MV-4-11 (cell line): ENCODE measurements at regions not wholly inside any gene's neighbourhood (a gene's known extent, or its start where the extent isn't known, plus 50 kb on each side); places are given as distances from the start of the nearest gene placed in this dataset.

ENCODE experiments used
- DNase-seq: peaks from one replicate; lab custom pipeline; 2025; lab: John Stamatoyannopoulos, UW

DNA sequence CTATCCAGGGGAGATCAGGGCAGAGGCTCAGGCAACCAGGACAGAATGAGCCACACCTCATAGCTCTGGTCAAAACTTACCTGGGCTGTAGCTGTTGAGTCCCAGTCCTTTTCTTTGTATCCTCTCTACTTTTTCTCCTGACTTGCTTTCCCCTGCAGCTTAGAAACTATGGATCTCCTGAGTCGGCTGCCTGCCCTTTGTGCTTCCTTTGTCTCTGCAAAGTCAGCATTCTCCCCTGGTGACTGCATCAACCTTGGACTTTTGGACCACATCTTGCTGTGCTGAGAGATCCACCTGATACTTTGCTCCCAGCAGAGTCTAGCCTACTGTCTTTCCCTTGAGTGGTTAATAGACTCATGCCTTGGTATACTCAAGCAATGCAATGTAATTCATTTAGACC lies 353.3 kb downstream of the SIPA1L2 start:
- DNase-seq = no peak

DNA sequence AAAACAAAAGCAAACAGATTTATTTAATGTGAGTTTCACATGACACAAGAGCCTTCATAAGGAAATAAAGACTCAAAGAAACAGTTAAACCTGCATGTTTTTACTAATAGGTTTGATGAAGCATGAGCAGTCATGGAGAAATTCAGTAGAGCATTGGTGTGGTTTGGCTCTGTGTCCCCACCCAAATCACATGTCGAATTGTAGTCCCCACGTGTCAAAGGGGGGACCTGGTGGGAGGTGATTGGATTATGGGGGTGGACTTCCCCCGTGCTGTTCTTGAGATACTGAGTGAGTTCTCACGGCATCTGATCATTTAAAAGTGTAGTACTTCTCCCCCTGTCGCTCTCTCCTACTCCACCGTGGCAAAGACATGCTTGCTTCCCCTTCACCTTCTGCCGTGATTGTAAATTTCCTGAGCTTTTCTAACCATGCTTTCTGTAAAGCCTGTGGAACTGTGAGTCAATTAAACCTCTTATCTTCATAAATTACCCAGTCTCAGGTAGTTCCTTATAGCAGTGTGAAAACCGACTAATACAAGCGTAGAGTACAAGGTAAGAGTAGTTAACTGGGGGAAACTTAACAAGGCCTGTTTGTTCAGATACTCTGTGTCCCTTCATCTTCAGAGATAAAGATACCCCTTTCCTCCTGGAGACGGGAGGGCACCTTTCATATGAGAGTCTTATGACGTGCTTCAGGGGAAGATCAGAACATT lies 354.8 kb downstream of the SIPA1L2 start:
- DNase-seq = no peak

- peak; percentile 26 for DNase-seq
These were observed 355.6 kb downstream of the SIPA1L2 start for GRCh38 chr1:232274236-232274855.

DNA sequence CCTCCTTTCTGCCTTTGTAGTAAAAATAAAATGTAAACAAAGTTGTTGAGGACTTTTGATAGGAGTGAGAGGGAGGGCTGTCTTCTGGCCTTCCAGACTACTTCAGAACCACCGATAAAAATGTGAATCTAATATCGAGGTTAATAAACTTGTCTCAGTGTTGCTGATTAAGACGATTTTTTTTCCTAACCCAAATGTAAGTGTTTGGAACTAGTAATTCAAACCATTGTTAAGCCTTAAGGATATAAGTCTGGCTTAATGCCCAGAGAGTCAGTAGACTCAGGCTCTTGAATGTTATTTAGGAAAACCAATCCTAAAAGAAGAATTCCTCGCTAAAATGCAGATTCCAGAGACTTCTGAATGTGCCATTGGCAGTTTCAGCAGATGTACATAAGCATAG lies 356.9 kb downstream of the SIPA1L2 start:
- DNase-seq = no peak

DNA sequence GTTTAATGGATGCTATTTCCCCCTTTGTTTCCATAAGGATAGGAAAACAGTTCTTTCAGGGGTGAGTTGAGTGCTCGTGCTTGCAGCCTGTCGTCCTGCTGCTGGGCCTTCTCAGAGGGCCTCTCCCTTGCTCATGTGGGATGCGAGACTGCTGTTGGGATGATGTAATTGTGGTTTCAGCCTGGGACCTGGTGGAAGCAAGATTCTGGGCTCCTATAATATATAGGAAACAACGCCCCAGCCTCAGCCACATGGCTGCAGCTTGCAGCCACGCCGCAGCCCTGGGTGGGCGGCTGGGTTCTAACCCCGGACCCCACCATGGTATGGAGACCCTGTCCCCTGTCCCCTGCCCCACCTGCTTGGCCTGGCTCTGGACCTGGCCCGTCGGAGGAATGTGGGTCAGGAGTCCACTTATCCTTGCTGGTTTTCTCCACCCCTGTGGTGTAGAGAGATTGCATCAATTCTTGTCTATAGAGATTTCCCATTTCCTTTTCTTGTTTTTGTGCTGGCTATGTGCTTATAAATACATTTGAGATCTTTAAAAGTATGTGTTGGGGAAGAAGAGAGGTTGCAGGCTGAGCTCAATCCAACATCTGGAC lies 357.8 kb downstream of the SIPA1L2 start:
- peak; percentile 65 for DNase-seq

DNA sequence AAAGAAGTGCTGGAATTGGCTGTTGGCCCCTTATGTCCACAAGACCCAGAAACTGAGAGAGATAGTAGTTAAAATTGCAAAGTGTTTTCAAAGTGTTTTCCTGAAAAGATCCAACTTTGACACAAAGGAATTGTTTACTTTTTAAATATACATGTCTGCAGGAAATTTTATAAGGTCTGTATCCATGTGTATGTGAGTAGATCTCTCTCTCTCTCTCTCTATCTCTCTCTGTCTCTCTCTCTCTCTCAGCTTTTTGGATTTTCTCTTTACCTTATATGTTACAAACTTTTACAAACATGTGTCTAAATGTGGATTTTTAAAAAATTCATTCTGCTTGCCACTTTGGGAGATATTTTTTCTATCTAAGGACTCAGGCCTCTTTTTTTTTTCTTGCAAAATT lies 358.6 kb downstream of the SIPA1L2 start:
- no peak for DNase-seq

DNA sequence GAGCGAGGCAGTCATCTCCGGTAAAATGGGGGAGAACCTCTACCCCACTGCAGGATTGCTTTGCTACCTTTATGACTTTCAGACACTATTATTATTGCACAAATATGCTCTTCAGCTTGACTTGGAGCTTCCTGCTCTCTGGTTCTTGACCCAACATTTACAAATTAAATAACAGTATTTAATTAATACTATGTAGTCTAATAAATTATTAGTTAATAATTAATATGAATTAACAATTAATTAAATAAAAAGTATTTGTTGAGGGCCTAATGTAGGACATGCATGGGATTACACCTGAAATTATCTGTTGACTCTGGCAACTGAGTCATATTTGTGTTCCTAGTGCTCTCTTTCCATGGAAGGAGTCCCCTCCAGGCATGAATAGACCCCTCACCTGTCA lies 359.9 kb downstream of the SIPA1L2 start:
- no peak for DNase-seq

GRCh38 chr1:232267837-232268598 lies 361.9 kb downstream of the SIPA1L2 start:
- no peak for DNase-seq

GRCh38 chr1:232267092-232267836 lies 362.7 kb downstream of the SIPA1L2 start:
- DNase-seq = no peak

GRCh38 chr1:232263452-232263851 lies 366.5 kb downstream of the SIPA1L2 start:
- no peak for DNase-seq

DNA sequence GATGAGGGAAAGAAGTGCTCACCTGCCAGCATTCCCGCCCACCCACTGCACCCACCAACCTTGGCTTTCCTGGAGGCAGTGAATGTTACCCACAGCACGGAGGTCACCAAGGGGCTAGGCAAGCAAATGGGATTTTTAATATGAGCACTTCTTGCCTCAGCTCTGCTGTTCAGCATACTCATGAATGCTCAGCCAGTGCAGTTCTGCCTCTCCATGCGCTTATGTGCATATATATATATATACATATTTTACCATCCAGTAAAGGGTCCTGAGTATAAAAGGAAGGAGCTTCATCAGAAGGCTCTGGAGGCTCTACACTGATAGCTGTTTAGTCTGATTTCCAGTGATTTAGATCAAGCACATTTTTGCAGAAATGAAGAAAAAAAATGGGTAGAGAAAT lies 366.9 kb downstream of the SIPA1L2 start:
- no peak for DNase-seq

GRCh38 chr1:232260861-232261260 lies 369.1 kb downstream of the SIPA1L2 start:
- DNase-seq = no peak

GRCh38 chr1:232260045-232260444 lies 369.9 kb downstream of the SIPA1L2 start:
- DNase-seq = no peak

DNA sequence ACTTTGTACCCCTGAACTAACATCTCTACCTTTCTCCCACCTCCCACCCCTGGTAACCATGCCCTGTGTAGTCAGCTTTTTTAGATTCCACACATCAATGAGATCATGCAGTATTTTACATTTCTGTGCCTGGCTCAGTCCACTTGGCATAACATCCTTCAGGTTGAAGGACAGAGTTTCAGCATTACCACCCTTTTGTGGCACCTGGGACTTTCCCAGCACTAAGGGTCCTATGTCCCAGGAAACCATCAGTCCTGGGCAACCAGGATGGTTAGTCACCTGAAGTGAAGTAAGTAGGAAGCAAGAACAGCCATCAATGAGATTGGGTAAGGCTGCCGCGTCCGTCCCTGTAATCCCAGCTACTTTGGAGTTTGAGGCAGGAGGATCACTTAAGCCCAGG lies 370.6 kb downstream of the SIPA1L2 start:
- no peak for DNase-seq

GRCh38 chr1:232252546-232253118 lies 377.3 kb downstream of the SIPA1L2 start:
- DNase-seq = no peak

GRCh38 chr1:232250838-232251237 lies 379.1 kb downstream of the SIPA1L2 start:
- DNase-seq = no peak

DNA sequence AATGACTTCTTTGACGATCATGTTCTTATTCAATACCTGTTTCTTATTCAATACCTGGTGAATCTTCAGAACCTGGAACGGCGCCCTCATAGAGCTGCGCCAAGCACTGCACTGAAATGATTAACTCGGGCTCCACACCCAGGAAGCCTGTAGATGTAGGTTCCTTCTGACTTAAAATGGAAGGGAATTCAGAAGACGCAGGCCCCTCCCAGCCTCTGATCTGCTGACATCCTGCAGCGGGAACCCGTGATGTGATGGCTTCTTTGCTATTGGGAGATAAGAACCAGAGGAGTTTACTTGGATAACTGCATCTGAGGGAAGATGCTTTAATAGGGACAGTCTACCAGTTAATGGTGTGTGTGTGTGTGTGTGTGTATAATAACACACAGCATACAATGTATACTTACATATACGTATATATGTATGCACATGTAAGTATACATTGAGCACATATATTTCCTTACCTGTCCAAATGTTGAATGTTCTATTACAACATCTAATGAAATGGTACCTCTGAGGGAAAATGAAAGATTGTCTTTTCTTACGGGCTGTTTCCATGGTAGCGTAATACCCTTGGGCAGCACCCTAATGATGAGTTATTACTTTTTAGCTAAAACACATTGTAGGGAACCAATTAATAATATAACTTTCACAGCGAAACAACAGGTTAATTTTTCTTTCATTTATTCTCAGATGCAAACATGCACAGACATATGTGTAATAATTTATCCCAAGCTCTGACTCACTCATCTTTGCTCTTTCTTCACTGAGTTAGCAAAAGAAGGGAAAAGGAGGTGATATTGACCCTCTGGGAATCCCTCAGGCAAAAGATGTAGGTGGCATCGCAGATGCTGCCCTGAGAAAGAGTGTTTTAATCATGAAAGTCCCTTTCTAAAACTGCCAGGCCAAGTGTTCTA lies 379.8 kb downstream of the SIPA1L2 start:
- no peak for DNase-seq

- DNase-seq = peak; percentile 42
These were observed 380.6 kb downstream of the SIPA1L2 start for GRCh38 chr1:232249339-232249738.

DNA sequence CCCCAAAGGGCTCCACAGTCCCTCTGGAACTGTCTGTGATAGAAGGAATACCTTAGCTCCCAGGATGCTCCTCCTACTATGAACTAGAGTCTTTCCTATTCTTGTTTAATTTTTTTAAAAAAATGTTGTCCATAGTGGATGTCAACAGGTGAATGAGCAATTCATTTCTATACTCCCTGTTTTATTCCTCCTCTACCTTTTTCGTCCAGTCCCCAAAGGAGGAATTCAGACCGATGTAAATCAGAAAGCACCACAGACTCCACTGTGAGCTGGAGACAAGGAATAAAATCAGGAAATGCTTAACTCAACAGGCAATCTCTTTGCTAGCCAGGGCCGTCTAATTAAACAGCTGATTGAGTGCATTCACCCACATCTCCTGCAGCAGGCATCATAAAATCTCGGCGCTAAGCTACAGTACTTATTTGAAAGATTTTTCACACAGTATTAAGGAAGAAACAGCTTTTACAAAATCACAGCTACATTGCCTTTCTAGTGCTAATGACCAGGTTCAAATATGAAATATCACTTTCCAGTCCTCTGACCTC lies 381.6 kb downstream of the SIPA1L2 start:
- DNase-seq = no peak

DNA sequence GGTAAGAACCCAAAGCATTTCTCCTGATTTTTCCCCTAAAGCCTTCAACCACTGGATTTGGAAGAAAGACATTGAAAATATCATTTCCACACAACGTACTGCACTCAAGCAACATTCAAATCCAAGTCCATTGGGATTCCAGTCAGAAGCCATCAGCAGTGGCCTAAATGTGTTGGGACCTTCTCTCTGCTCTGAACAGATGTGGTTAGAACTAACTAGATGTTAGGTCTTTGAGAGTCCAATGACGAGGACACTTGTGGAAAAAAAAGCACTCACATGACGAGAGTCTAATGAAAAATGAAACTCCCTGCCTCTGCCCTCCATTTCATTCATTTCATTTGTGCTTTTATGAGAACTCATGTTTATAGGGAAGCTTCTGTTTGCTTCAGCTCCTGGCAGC lies 382.3 kb downstream of the SIPA1L2 start:
- no peak for DNase-seq
